Left lung (tissue), 4 donors: ENCODE measurements at regions not wholly inside any gene's neighbourhood (a gene's known extent, or its start where the extent isn't known, plus 50 kb on each side); places are given as distances from the start of the nearest gene placed in this dataset.

Experiments used
- ATAC-seq: fragments of 200-7000 bp; cut with Tn5 transposase; one replicate; pipeline ENCODE4 v1.9.1; 2020; ENCODE audit warnings: moderate library complexity
- DNase-seq, 4 donors: peaks; one replicate each; pipeline ENCODE4 v3.0.0-alpha.2; 2013 to 2020
- H3K27ac ChIP-seq, 2 donors: fragments of 200-600 bp; sonication (generic) in 1 of 2; one replicate each; pipeline versions ENCODE4 v1.5.0 to v1.8.0; 2020 to 2021
- H3K27me3 ChIP-seq, 2 donors: fragments of 200-600 bp; sonication (generic) in 1 of 2; one replicate each; pipeline versions ENCODE4 v1.5.0 to v1.8.0; 2020 to 2021
- H3K36me3 ChIP-seq, 2 donors: fragments of 200-600 bp; sonication (generic) in 1 of 2; one replicate each; pipeline versions ENCODE4 v1.5.0 to v1.8.0; 2020 to 2021
- H3K4me1 ChIP-seq, 2 donors: fragments of 200-600 bp; one replicate each; pipeline ENCODE4 v1.8.0; 2021
- H3K4me3 ChIP-seq, 2 donors: fragments of 200-600 bp; sonication (generic) in 1 of 2; one replicate each; pipeline versions ENCODE4 v1.5.0 to v1.8.0; 2020 to 2021; ENCODE audit warnings: mild to moderate bottlenecking in 1 of 2
- H3K9me3 ChIP-seq, 2 donors: fragments of 200-600 bp; sonication (generic) in 1 of 2; one replicate each; pipeline versions ENCODE4 v1.5.0 to v1.8.0; 2020 to 2021
- intact Hi-C, 2 donors: fragments of 100-400 bp; cut with DNase I; formaldehyde crosslinking; loops; one replicate each; pipeline versions ENCODE4 v1.11.2 to v1.14.2; 2022
- TF ChIP-seq, protein P1 (sequence below), 2 donors: fragments of 200-600 bp; sonication (generic) in 1 of 2; IDR thresholded peaks; one replicate each; pipeline versions ENCODE4 v1.5.0 to v1.8.0; 2021; ENCODE audit warnings: antibody characterized with exemption in 2 of 2
- donor health status: DM: no; HTN: yes; CAD: no.
- donor health status: DM: no; HTN: no; CAD: no.

DNA sequence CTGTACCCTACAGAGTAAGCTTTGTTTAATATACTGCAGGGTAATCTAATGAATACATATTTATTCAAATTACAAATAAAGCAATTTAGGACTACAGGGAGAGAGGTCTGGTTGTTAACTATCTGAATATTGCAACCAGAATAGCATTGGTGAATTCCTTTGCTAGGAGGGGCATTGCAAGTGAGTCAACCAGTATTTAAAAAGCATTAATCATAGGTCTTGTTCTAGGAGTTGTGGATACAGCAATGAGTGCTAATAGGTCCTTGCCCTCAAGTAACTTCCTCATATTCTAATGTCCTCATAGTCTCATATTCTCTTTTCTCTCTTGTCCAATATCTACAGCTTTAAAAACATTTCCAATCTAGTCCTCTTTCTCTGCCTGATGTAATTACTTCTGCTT lies 531.4 kb downstream of the CDH11 start:
- no peak for ATAC-seq
- Histone ChIP-seq H3K27me3 (no peaks in the 10 kb centered on the region), H3K27ac (no peak overlapping the region), H3K4me1 (no peaks in the 10 kb centered on the region), H3K4me3 (no peak overlapping the region), H3K36me3 (no peaks in the 10 kb centered on the region), H3K9me3 (no peaks in the 10 kb centered on the region)
- TF ChIP-seq, protein P1, sequence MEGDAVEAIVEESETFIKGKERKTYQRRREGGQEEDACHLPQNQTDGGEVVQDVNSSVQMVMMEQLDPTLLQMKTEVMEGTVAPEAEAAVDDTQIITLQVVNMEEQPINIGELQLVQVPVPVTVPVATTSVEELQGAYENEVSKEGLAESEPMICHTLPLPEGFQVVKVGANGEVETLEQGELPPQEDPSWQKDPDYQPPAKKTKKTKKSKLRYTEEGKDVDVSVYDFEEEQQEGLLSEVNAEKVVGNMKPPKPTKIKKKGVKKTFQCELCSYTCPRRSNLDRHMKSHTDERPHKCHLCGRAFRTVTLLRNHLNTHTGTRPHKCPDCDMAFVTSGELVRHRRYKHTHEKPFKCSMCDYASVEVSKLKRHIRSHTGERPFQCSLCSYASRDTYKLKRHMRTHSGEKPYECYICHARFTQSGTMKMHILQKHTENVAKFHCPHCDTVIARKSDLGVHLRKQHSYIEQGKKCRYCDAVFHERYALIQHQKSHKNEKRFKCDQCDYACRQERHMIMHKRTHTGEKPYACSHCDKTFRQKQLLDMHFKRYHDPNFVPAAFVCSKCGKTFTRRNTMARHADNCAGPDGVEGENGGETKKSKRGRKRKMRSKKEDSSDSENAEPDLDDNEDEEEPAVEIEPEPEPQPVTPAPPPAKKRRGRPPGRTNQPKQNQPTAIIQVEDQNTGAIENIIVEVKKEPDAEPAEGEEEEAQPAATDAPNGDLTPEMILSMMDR (IDR thresholded peaks at IDR 0.05) = no peak
- DNase-seq = no peak
- intact Hi-C loops = no loop called here

GRCh38 chr16:64589836-64590235 lies 532.0 kb downstream of the CDH11 start:
- no peak for DNase-seq
- Histone ChIP-seq H3K36me3 (no peaks in the 10 kb centered on the region), H3K27me3 (no peaks in the 10 kb centered on the region), H3K4me1 (no peaks in the 10 kb centered on the region), H3K4me3 (no peak overlapping the region), H3K27ac (no peak overlapping the region), H3K9me3 (no peaks in the 10 kb centered on the region)
- TF ChIP-seq, protein P1 (IDR thresholded peaks at IDR 0.05) = no peak
- intact Hi-C loops = no loop called here
- no peak for ATAC-seq

GRCh38 chr16:64586781-64587180 lies 535.1 kb downstream of the CDH11 start:
- Histone ChIP-seq H3K27ac (no peak overlapping the region), H3K4me3 (no peak overlapping the region), H3K27me3 (no peaks in the 10 kb centered on the region), H3K36me3 (no peaks in the 10 kb centered on the region), H3K9me3 (no peaks in the 10 kb centered on the region), H3K4me1 (no peaks in the 10 kb centered on the region)
- peak in 2 of 4 donors; percentile 57 to 65 for DNase-seq
- no peak for ATAC-seq
- intact Hi-C loops = no loop called here
- TF ChIP-seq, protein P1 (IDR thresholded peaks at IDR 0.05) = no peak

DNA sequence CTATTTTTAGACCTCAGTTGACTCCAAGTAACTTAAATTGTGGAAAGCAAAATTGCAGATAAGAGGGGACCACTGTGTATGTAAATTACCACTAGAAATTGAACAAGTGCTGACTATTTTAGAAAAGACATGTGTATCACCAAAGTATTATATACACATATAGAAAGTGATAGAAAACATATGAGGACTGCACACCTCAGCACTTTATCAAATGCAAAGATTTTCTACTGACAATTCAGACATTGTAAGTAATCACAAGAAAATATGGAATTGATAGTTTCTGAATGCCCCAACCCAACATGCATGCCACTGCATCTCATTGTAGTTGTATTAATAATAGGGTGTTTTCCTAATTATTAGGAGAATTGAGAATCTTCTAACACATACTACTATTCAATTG lies 536.5 kb downstream of the CDH11 start:
- DNase-seq (no peak), ATAC-seq (no peak)
- intact Hi-C loops = no loop called here
- no peaks in the 10 kb centered on the region for H3K9me3 ChIP-seq
- no peaks in the 10 kb centered on the region for H3K36me3 ChIP-seq
- no peaks in the 10 kb centered on the region for H3K27me3 ChIP-seq
- no peaks in the 10 kb centered on the region for H3K4me1 ChIP-seq
- H3K27ac ChIP-seq = no peak overlapping the region
- TF ChIP-seq, protein P1 (IDR thresholded peaks at IDR 0.05) = no peak
- H3K4me3 ChIP-seq = no peak overlapping the region

GRCh38 chr16:64580558-64580957 lies 541.3 kb downstream of the CDH11 start:
- Histone ChIP-seq H3K4me1 (no peaks in the 10 kb centered on the region), H3K9me3 (no peaks in the 10 kb centered on the region), H3K27me3 (no peaks in the 10 kb centered on the region), H3K27ac (no peak overlapping the region), H3K36me3 (no peaks in the 10 kb centered on the region), H3K4me3 (no peak overlapping the region)
- intact Hi-C loops = no loop called here
- no peak for ATAC-seq
- TF ChIP-seq, protein P1 (IDR thresholded peaks at IDR 0.05) = no peak
- DNase-seq = no peak
